ENCODE measurements at regions not wholly inside any gene's neighbourhood (a gene's known extent, or its start where the extent isn't known, plus 50 kb on each side); places are given as distances from the start of the nearest gene placed in this dataset.

GRCh38 chr12:116454950-116455447 lies 104.2 kb upstream of the MAP1LC3B2 start:
- no peak for TF ChIP-seq EZH2 (conservative IDR thresholded peaks at IDR 0.05; ENCODE audit: low read depth, low read length)
- no peak for TF ChIP-seq KDM1A (CRISPR knock-in tag; IDR thresholded peaks at IDR 0.05)
- TF ChIP-seq RFX5 (IDR thresholded peaks at IDR 0.05; ENCODE audit: low read depth, low read length): no peak
- no peak for TF ChIP-seq GABPB1 (CRISPR knock-in tag; IDR thresholded peaks at IDR 0.05)
- TF ChIP-seq, protein P1, sequence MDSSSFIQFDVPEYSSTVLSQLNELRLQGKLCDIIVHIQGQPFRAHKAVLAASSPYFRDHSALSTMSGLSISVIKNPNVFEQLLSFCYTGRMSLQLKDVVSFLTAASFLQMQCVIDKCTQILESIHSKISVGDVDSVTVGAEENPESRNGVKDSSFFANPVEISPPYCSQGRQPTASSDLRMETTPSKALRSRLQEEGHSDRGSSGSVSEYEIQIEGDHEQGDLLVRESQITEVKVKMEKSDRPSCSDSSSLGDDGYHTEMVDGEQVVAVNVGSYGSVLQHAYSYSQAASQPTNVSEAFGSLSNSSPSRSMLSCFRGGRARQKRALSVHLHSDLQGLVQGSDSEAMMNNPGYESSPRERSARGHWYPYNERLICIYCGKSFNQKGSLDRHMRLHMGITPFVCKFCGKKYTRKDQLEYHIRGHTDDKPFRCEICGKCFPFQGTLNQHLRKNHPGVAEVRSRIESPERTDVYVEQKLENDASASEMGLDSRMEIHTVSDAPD (CRISPR knock-in tag; IDR thresholded peaks at IDR 0.05): no peak
- TF ChIP-seq ZNF296 (CRISPR knock-in tag; conservative IDR thresholded peaks at IDR 0.05): no peak
